OCI-LY7 (cell line): ENCODE measurements at regions not wholly inside any gene's neighbourhood (a gene's known extent, or its start where the extent isn't known, plus 50 kb on each side); places are given as distances from the start of the nearest gene placed in this dataset.

ENCODE experiments used
- EZH2phosphoT487 ChIP-seq: fragments of 200-600 bp; sonication (generic); IDR thresholded peaks from 2 replicates; pipeline ENCODE4 v1.6.1; 2018; ENCODE audit warnings: low read depth, borderline replicate concordance, mild to moderate bottlenecking, mixed run types, antibody characterized with exemption, low read length, moderate library complexity, mixed read lengths
- TF ChIP-seq, protein P1 (sequence below): fragments of 200-600 bp; sonication (generic); conservative IDR thresholded peaks from 2 replicates; pipeline ENCODE4 v1.5.1; 2014; ENCODE audit warnings: mild to moderate bottlenecking, antibody characterized with exemption, low read length, moderate library complexity, mixed read lengths

DNA sequence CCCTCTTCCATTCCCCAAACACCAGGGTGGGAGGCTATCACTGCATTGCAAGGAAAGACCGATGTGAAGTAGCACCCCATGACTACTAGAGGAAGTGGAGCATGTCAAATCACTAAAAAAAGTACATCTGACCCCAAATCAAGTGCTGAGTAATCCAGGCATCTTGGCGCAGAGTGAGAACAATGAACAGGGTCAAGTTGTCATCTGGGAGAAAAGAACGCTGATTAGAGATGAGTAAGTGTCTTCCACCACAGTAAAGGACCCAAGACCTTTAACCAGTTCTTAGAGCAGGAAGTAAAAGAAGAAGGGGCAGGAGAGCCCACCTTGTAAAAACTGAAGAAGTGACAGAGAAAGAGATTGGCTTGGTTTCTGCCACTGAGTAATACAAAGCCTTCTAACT lies 75.0 kb upstream of the RAD23B start:
- TF ChIP-seq, protein P1, sequence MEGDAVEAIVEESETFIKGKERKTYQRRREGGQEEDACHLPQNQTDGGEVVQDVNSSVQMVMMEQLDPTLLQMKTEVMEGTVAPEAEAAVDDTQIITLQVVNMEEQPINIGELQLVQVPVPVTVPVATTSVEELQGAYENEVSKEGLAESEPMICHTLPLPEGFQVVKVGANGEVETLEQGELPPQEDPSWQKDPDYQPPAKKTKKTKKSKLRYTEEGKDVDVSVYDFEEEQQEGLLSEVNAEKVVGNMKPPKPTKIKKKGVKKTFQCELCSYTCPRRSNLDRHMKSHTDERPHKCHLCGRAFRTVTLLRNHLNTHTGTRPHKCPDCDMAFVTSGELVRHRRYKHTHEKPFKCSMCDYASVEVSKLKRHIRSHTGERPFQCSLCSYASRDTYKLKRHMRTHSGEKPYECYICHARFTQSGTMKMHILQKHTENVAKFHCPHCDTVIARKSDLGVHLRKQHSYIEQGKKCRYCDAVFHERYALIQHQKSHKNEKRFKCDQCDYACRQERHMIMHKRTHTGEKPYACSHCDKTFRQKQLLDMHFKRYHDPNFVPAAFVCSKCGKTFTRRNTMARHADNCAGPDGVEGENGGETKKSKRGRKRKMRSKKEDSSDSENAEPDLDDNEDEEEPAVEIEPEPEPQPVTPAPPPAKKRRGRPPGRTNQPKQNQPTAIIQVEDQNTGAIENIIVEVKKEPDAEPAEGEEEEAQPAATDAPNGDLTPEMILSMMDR = no peak
- TF ChIP-seq EZH2phosphoT487 = no peak
